Posterior cingulate gyrus (tissue), 11 donors: ENCODE measurements at regions not wholly inside any gene's neighbourhood (a gene's known extent, or its start where the extent isn't known, plus 50 kb on each side); places are given as distances from the start of the nearest gene placed in this dataset.

Source experiments
- DNase-seq, 10 donors: peaks; one replicate each; pipeline versions ENCODE4 v3.0.0 to v3.0.0-alpha.2; 2020 to 2021; ENCODE audit warnings: mixed read lengths in 3 of 10
- intact Hi-C: fragments of 100-400 bp; cut with DNase I; formaldehyde crosslinking; loops from one replicate; pipeline ENCODE4 v1.15.1; 2023

DNA sequence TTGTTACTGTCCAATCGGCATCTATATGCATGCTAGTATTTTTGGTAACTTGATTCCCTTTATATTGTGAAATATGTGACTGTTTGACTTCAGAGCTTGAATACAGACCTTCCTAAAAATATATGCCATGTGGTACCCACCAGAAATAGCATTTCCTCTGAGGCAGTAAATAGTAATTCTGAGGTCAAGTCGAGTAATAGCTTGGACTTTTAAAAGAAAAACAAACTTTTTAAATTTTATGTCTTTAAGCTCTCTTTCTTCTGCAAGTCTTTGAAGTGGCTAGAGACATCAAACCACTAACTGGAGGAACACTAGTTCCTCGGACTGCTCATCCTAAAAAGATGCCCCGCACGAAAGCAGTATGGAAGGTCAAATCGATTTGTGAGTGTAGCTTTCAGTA lies 396.8 kb upstream of the SLC14A2 start:
- intact Hi-C loops = loop anchor here (10.0 kb wide), 1 partner anchor 1594 kb away; no protein-coding TSS in a partner anchor
- no peak for DNase-seq

DNA sequence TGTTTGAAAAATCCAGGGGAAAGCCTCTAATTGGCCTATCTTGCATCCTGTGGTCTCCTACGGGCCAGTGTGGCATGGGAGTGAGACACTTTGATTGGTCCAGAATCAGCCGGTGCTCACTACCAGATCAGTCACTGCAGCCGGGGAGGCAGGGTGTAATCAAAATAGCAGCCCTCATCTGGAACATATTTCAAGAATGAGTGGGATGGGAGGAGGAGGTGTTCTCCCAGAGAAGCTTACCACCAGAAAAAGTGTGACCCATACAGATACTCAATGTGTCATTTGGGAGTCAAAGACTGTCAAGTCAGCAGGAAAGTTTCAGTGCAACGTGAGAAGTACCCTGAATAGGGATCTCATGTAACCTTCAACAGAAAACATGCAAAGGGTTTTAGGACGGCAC lies 393.9 kb upstream of the SLC14A2 start:
- DNase-seq = peak in 1 of 10 donors; percentile 12
- intact Hi-C loops = no loop called here

DNA sequence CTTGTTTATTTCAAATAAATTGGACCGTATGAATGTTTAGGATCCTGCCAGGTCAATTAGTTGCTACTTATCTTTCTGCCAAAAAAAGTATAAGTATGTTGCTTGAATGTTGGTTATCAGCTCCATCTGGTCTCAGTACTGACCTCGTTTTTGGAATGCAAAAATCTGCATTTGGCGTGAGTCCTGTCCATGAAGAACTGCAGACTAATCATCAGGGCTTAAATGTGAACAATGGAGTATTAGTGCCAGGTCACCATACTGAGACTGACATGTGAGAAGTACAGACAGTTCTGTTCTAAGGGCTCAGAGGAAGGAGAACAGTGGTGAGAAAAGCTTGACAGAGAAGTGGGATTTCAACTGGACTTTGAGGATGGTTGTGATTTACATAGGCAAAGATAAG lies 393.1 kb upstream of the SLC14A2 start:
- intact Hi-C loops = no loop called here
- DNase-seq = no peak

DNA sequence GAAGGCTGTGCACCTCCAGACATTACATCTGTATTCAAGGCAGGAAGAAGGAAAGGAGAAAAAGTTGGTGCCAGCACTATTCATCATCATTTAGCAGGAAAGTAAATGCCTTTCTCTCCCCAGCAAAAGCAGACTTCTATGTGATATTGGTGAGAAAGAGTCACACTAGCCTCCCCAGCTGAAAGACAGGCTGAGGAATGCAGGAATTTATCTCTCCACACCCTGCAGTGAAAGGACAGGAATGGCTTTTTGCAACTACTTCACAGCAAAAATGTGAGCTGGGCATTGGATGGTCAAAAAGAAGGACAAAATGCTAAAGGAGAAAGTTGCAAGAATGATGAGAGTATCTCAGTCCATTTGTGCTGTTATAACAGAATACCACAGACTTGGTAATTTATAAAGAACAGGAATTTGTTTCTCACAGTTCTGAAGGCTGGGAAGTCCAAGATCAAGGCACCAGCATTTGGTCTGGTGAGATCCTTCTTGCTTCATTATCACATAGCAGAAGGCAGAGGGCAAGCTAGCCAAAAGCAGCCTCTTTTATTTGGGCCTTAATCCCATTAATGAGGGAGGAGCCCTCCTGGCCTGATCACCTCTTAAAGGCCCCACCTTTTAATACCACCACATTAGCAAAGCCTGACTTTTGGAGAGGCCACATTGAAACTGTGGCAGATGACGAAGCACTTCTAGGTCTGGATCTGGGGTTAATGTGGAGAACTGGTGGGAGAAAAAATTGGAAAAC lies 388.1 kb upstream of the SLC14A2 start:
- intact Hi-C loops = no loop called here

DNA sequence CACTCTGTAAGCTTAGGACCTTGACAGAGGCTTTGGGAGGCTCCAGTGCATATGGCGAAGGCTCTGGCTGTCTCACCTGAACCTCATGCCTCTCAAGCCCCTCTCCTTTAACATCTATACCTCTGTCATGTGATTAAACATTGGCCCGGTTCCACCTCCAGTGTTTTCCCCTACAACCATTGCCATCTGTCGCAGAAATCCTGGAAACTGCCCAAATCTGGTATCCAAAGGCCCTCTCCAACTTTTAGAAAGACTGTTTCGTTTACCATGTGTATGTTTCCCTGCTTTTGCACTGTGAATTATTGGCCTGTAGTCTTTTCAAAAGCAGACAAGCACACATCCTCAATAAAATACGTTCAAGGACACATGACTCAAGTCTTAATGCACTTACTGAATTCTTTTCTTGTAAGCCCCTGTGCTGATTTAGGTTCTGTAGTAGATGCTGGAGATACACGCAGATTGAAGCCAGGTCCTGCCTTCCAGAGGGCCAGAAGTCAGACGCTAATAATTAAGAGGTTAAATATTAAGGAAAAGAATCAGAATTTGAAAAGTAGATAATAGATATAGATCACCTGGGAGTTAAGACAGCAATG lies 386.4 kb upstream of the SLC14A2 start:
- DNase-seq = no peak
- intact Hi-C loops = no loop called here

More for the DNA sequence above, 388.1 kb upstream of the SLC14A2 start:
- no peak for DNase-seq

DNA sequence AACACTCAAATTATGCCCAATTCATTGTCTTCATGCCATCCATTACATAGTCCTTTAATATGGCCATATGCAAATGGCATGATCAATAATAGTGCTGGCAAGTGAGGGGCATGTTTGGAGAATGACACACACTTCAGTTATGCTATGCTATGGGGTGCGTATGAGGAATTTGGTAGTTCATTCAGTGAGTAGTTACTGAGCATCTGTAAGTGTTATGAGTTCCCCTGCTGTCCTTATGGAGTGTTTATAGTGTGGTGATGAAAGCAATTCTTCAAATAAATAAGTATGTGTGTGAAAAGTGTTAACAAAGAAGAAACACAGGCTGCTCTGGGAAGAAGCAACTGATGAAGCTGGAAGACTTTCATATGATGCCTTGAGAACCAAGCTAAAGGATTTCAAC lies 383.7 kb upstream of the SLC14A2 start:
- no peak for DNase-seq
- intact Hi-C loops = no loop called here

DNA sequence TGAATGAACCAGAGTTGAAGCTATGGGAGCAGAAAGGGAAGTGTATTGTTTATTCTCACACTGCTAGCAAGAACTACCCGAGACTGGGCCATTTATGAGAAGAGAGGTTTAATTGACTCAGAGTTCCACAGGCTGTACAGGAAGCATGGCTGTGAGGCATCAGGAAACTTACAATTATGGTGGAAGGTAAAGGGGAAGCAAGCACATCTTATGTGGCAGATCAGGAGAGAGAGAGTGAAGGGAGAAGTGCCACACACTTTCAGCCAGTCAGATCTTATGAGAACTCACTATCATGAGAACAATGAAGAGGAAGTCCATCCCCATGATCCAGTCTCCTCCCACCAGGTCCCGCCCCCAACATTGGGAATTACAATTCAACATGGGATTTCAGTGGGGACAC lies 383.2 kb upstream of the SLC14A2 start:
- intact Hi-C loops = no loop called here

DNA sequence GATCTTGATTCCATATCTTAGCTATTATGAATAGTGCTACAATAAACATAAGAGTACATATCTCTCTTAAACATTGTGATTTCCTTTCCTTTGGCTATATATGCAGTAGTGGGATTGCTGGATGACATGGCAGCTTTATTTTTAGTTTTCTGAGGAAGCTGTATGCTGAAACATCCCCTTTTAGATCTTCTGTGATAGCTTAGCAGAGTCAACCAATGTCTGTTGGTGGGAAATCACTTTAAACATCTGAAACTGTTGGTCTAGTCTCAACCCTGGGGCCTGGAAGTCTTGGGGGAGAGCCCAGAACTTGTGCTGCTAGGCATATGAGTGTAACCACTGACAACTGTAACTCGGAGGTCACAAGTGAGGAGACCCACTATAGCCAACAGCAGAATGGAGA lies 378.6 kb upstream of the SLC14A2 start:
- intact Hi-C loops = no loop called here
- DNase-seq = no peak

More for the DNA sequence above, 383.2 kb upstream of the SLC14A2 start:
- DNase-seq = no peak

DNA sequence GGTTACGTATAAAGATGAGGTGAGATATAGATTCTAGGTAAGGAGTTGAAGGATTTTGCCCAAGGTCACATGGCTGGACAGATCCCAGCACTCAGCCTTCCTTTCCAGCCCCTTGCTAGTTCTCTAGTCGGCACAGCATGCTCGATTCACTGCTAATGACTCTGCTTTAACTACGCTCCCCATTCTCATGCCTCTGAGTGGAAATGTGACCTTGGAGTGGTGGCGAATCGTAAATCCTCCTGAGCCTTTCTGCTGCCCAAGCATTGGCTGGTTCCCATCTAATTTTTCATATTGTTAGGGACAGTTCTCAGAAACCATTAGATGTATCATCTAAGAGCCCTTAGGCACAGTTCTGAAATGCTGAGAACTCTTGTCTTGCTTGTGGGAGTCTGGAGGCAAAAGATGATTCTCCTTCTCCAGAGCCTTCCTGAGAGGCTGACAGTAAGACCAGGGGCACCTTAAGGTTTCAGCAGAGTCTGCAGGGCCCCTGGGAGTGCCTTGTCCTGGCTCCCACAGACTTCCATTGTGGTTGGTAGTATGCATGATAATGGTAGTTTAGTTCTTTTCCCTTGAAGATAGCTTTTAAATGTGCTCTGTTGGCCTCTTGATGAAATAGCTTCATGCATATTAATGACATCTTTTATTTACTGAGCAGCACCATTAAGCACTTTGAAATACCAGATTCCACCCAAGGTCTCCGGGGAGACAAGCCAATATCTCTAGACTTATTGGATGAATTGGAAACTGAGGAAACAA lies 377.8 kb upstream of the SLC14A2 start:
- intact Hi-C loops = no loop called here
- DNase-seq = no peak

DNA sequence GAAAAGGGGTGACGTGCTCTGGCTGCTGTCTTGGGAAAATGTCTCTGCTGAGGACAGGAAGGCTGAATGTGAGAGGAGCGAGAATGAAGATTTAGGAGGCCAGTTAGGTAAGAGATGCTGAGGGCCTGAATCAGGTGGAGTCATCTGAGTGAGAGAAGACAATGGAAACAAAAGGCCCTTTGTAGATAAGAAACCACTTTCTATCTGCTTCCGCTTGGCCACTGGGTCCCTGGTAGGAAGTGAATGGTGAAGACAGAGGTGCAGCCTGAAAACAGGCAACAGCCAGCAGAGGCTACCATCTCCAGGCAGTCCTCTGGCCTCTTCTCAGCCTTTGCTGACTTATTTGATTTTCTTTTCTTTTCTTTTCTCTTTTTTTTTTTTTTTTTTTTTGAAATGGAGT lies 374.0 kb upstream of the SLC14A2 start:
- intact Hi-C loops = no loop called here

DNA sequence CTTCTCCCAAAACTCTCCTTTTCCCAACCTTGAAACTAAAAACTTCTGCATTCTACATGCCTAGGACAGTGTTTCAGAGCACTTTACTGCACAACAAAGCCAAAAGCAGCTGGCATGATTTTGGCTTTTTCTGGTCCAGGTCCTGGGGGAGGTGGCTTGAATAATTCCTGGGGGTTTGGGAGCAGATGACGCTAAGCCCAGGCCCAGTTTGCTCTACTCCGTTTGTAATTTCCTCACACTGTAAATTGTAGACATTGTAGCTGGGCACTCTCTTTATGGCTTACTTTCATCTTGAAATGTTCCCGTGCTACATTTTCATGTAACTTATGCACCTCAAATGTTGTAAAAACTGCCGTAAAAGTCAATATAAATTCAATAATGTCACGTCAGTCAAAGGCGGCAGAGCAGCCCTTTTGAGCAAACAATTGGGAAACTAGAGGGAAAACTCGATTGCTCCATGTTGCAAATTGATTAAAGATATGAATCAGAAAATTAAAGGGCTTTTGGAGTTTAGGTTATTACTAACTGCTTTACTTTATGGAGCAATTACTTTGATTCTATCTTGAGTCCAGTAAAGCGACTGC lies 373.2 kb upstream of the SLC14A2 start:
- intact Hi-C loops = no loop called here
- DNase-seq = no peak

More for the DNA sequence above, 374.0 kb upstream of the SLC14A2 start:
- no peak for DNase-seq

DNA sequence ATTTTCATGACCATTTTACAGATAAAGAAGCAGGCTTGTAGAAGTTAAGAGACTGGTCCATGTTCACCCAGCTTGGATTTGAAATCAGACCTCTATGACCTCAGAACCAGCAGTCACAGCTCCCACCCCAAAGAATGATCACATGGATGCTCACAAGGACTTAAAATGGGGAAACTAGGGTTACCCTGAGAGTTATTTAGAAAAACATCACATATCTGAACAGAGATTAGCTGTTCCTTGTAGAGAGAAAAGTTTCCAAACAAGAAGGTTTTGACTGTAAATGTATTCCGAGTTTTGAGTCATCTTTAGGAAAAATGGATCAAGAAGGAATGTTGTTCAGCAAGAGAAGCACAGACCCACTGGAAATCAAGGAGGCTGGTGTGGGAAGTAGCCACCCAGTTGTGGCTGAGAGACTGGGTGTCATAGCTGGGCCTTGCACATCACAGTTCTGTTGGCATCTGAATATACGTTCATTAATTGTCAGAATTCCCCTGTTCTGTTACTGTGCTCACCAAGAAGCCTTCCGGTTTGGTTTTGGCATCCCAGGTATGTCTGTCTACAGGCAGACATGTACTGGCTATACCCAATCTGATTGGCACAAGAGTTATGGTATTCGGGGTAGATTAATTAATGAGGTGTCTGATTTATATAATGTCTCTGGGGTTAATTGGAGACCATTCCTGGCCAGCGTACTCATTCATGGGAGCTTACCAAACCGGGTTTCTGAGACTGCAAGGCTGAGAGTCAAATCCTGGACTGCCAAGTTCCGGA lies 371.8 kb upstream of the SLC14A2 start:
- DNase-seq = no peak
- intact Hi-C loops = no loop called here

DNA sequence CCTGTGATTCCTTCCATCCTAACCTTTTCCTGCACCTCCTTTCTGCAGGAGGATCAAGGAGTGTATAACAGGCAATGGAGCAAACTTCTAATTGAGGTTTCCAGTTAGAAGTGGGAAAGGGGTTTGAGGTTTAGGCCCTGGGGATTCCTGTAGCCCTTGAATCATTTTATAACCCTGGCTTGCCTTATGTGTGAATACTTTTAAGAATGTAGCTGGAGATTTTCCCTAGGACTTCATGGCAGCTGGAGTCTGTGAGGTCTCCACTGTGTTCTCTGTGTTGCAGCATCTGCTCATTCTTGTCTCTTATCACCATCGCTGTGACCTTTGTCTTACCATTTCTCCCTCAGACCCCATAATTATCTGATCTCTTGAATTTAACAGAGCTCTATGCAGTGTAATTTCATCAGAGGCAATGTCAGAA lies 370.2 kb upstream of the SLC14A2 start:
- DNase-seq = no peak
- intact Hi-C loops = no loop called here

DNA sequence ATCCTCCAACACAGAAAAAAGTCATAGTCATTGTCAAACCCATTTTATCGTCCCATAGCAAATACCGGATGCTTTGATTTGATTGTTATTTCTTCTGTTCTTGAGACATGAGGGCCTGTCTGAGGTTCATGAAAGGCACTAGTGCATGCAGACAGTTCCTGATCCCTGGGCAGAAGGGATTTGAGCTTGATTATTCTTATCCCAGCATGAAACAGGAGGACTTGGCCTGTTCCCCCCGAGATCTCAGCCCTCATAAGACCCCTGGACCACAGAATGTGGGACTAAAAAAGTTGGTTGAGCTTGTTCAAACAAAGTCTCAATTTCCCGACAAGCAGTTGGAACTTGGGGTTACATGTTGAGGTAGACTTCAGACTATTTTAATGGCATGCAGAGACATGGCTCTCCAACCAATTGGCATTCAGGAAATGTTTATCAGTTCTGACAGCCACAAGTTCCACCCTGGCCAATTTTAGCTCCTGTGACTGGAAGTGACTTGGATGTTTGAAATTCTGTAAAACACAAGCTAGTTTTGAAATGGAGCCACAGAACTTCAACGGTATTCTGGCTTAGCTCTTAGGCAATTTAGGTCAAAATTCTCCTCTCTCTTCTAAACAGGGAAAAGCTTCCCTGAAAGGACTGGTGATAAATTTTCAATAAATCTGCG lies 366.9 kb upstream of the SLC14A2 start:
- intact Hi-C loops = no loop called here
- DNase-seq = no peak

DNA sequence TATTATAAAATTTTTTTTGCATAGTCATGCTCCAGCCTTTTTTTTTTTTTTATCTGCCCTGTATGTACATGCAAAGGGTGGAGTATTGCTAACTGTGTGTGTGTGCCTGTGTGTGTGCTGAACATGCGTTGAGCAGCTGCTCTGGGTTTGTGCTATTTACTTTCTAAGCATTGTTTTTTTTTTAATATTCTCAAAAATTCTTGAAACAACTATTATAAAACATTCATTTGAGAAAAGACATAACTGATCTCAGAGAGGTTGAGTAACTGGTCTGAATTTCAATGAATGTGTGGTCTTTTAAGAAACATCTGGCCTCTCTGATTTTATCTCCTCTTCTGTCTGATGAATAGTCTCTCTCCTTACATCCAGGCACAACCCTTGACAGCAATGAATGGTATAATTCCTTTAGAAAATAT lies 366.0 kb upstream of the SLC14A2 start:
- no peak for DNase-seq
- intact Hi-C loops = no loop called here

DNA sequence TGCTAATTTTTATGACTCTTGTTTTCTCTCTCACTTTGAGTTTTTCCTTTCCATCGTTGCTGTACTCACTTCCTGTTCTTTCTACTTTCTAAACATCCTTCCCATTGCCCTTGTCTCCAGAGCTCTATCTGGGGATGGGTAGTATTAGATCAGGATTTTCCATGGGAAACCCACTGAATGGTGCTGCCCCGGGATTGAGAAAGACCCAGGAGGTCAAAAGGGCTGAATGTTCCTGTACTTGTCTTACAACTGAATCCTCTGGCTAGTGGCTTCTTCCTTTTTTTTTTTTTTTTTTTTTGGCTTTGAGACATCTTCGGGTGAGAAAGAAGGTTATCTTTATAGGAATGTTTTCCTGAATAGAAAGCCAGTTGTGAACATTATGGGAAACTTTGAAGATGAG lies 364.8 kb upstream of the SLC14A2 start:
- intact Hi-C loops = no loop called here
- no peak for DNase-seq

DNA sequence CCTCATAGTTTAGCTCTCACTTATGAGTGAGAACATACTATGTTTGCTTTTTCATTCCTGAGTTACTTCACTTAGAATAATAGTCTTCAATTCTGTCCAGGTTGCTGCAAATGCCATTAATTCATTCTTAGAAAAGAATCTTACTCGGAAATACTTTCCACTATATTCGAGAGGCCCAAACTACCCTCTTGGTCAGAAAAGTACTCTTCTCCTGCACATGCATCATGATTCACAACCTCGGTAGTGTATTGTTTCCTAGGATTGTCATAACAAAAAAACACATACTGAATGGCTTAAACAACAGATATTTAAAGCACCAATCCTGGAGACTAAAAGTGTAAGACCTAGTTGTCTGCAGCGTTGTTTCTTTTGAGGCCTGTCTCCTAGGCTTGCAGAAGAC lies 364.0 kb upstream of the SLC14A2 start:
- intact Hi-C loops = no loop called here
- DNase-seq = no peak

DNA sequence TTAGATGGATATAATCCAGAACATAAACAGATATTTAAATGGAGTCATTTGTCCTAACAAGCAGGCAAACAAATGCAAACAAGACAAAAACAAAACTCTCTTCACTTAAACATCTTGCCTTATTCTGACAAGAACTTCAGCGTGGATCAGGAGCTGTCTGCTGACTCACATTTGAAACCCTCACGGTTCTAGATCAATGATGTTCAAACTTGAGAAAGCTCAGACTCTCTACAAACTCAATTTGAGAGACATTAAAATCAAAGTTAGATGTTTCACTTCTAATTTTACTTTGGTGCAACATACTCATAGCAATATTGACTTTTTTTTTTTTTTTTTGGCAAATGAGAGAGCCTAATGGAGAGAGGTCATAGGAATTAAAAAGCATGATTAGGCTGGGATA lies 362.8 kb upstream of the SLC14A2 start:
- DNase-seq = no peak
- intact Hi-C loops = no loop called here

DNA sequence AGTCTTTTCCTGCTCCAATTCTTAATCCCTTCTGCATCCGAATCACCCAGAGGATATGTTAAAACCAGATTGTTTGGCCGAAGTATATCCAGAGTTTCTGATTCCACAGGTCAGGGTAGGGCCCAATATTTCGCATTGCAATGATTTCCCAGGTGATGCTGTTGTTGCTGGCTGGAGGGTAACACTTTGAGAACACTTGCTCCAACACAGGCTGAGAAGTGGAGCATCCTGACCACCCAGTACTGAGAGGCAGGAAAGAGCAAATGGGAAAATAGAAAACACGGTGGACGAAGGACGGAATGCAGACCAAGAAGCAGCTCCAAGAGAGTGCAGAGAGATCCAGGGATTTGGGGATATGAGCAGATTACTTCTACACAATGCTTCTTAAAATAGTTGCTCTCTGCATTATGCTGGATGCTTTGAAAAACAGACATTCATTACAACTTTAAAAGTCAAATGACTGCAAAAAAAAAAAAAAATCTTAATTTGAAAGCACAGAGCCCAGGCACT lies 362.2 kb upstream of the SLC14A2 start:
- no peak for DNase-seq
- intact Hi-C loops = no loop called here
